ENCODE measurements at regions not wholly inside any gene's neighbourhood (a gene's known extent, or its start where the extent isn't known, plus 50 kb on each side); places are given as distances from the start of the nearest gene placed in this dataset.
"Not testable (repeated sequence)": the region's sequence is repeated elsewhere in the genome, so short reads cannot be mapped to it uniquely, and the experiment has no call there.

DNA sequence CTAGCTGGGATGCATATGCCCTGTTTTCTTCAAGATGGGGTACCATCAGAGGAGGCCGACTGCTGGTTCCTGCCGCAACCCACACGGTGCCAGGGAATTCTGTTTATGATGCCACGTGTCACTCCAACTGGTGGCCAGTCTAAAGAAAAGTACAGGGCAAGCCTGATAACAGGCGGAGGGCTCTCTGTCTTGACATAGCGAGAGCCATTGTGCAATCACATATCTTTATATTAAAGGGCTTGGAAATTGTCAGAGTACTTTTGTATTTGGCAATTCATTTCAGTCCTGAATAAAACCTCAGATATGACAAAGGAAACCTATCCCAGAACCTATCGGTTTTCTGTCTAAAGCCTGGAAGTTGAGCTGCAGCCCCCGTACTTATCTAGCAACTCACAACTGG is 768.4 kb downstream of the TDRD15 start:
- POLR2A ChIA-PET: no interaction called here
- ATAC-seq: no peak
- no peaks in the 10 kb centered on the region for H3K27me3 Mint-ChIP-seq
- H3K4me1 Mint-ChIP-seq: no peaks in the 10 kb centered on the region
- peaks cover 3% of the 10 kb centered on the region for H3K9me3 Mint-ChIP-seq (ENCODE audit: low read depth)
- CTCF ChIA-PET: no interaction called here
- intact Hi-C loops (cut with DNase I, micrococcal nuclease): no loop called here
- H3K36me3 Mint-ChIP-seq (ENCODE audit: low read depth): no peaks in the 10 kb centered on the region
- H3K27ac Mint-ChIP-seq: no peak overlapping the region
- H3K4me3 Mint-ChIP-seq: no peak overlapping the region
- no peak for DNase-seq

- H3K4me3 Mint-ChIP-seq: no peak overlapping the region
- ATAC-seq (no peak), DNase-seq (no peak)
- H3K9me3 Mint-ChIP-seq (ENCODE audit: low read depth): no peaks in the 10 kb centered on the region
- no peaks in the 10 kb centered on the region for H3K27me3 Mint-ChIP-seq
- no peak overlapping the region for H3K27ac Mint-ChIP-seq
- POLR2A ChIA-PET: no interaction called here
- CTCF ChIA-PET: no interaction called here
- H3K36me3 Mint-ChIP-seq (ENCODE audit: low read depth): no peaks in the 10 kb centered on the region
- no peaks in the 10 kb centered on the region for H3K4me1 Mint-ChIP-seq
- intact Hi-C loops (cut with DNase I, micrococcal nuclease): no loop called here
Measured at GRCh38 chr2:21895200-21895599, 771.4 kb downstream of the TDRD15 start.

GRCh38 chr2:21908712-21909380 is 785.1 kb downstream of the TDRD15 start:
- H3K36me3 Mint-ChIP-seq (ENCODE audit: low read depth); ATAC-seq; H3K27ac Mint-ChIP-seq; intact Hi-C loops (cut with DNase I, micrococcal nuclease); H3K4me3 Mint-ChIP-seq; CTCF ChIA-PET; H3K9me3 Mint-ChIP-seq (ENCODE audit: low read depth); H3K4me1 Mint-ChIP-seq; H3K27me3 Mint-ChIP-seq; DNase-seq; POLR2A ChIA-PET: not testable (repeated sequence)

- CTCF ChIA-PET: no interaction called here
- H3K4me3 Mint-ChIP-seq: no peak overlapping the region
- peaks cover 6% of the 10 kb centered on the region for H3K9me3 Mint-ChIP-seq (ENCODE audit: low read depth)
- POLR2A ChIA-PET: no interaction called here
- no peak overlapping the region for H3K27ac Mint-ChIP-seq
- no peaks in the 10 kb centered on the region for H3K27me3 Mint-ChIP-seq
- ATAC-seq (no peak), DNase-seq (no peak)
- intact Hi-C loops (cut with DNase I, micrococcal nuclease): no loop called here
- H3K36me3 Mint-ChIP-seq (ENCODE audit: low read depth): no peaks in the 10 kb centered on the region
- H3K4me1 Mint-ChIP-seq: no peaks in the 10 kb centered on the region
Measured at GRCh38 chr2:21910832-21911507, 787.2 kb downstream of the TDRD15 start.

DNA sequence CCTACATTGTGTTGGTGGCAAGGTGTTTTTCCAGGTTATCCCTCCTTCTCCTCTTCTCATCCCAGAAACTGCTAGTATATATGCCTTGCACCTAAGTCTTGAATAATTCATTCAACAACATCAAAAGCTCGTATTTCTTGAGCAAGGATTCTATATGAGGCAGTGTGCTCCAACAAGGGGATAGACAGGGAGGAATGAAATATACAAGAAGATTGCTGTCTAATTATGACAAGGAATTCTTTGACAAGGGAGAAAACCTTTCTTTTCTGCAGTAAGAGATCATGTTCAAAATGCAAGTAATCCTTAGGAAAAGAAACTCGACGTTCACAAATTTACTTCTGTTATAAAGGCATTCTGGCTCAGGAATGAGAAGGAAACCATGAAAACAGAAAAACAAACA is 788.6 kb downstream of the TDRD15 start:
- H3K4me1 Mint-ChIP-seq: no peaks in the 10 kb centered on the region
- no peak for DNase-seq
- no peaks in the 10 kb centered on the region for H3K27me3 Mint-ChIP-seq
- intact Hi-C loops (cut with DNase I, micrococcal nuclease): no loop called here
- H3K9me3 Mint-ChIP-seq (ENCODE audit: low read depth): peaks cover 6% of the 10 kb centered on the region
- ChIA-PET POLR2A (no interaction called here), CTCF (no interaction called here)
- ATAC-seq: no peak
- H3K27ac Mint-ChIP-seq: no peak overlapping the region
- H3K36me3 Mint-ChIP-seq (ENCODE audit: low read depth): no peaks in the 10 kb centered on the region
- no peak overlapping the region for H3K4me3 Mint-ChIP-seq

GRCh38 chr2:21915201-21915600 is 791.4 kb downstream of the TDRD15 start:
- ChIA-PET CTCF (no interaction called here), POLR2A (no interaction called here)
- Mint-ChIP-seq H3K9me3 (ENCODE audit: low read depth) (peaks cover 6% of the 10 kb centered on the region), H3K4me3 (no peak overlapping the region), H3K27ac (no peak overlapping the region), H3K27me3 (no peaks in the 10 kb centered on the region), H3K36me3 (ENCODE audit: low read depth) (no peaks in the 10 kb centered on the region), H3K4me1 (no peaks in the 10 kb centered on the region)
- intact Hi-C loops (cut with DNase I, micrococcal nuclease): no loop called here
- ATAC-seq (no peak), DNase-seq (no peak)

DNA sequence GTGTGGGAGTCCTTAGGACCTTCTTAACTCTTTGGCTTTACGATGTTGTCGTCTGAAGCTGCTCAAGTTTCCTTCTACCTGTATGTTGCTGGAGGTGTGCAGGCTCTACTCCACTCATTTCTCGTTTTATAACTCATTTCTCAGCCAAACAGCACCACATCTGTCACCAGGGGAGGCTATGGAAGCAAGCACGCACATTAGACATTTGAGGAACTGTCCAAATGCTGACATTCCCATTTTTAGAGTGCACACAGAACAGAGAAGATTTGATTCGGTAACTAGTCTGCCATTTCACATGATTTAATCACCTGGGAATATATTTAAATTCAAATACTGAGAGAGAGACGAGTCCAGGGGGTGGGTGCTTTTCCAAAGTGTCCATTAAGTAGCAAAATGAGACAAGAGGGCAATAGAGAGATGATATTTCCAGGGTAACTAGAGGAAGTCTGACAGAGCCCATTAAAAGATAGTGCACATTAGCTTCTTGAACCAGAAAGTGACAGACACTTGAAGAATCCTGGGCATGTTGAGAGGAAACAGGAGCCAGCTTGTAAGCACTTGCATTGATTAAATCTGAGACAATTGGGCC is 793.3 kb downstream of the TDRD15 start:
- ATAC-seq: no peak
- Mint-ChIP-seq H3K9me3 (ENCODE audit: low read depth) (peaks cover 6% of the 10 kb centered on the region), H3K4me1 (no peaks in the 10 kb centered on the region), H3K36me3 (ENCODE audit: low read depth) (no peaks in the 10 kb centered on the region), H3K27ac (no peak overlapping the region), H3K4me3 (no peak overlapping the region), H3K27me3 (no peaks in the 10 kb centered on the region)
- DNase-seq: no peak
- intact Hi-C loops (cut with DNase I, micrococcal nuclease): no loop called here
- ChIA-PET POLR2A (no interaction called here), CTCF (no interaction called here)

DNA sequence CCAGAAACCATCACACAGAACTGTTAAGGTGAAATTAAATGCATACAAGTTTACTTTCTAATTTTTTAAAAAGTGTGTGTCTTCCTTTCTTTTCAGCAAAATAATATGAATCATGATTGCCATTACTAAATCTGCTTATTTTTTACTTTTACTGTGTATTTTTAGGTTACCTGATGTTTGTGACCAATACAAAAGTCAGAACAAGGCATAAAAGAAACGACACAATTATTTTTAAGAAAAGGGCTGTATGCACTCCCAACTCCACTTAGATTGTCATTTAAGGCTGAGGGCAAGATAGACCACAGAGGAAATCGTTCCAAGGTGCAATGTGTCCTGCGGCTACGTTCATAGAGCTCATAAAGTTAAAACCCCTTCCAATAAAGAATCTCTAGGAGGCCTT is 797.0 kb downstream of the TDRD15 start:
- CTCF ChIA-PET: no interaction called here

GRCh38 chr2:21924640-21925285 is 801.0 kb downstream of the TDRD15 start:
- ATAC-seq (no peak), DNase-seq (no peak)
- Mint-ChIP-seq H3K9me3 (ENCODE audit: low read depth) (peaks cover 19% of the 10 kb centered on the region), H3K4me3 (no peak overlapping the region), H3K27me3 (no peaks in the 10 kb centered on the region), H3K36me3 (ENCODE audit: low read depth) (no peaks in the 10 kb centered on the region), H3K4me1 (no peaks in the 10 kb centered on the region), H3K27ac (no peak overlapping the region)
- ChIA-PET CTCF (no interaction called here), POLR2A (no interaction called here)
- intact Hi-C loops (cut with DNase I, micrococcal nuclease): no loop called here

More for the DNA sequence above, 797.0 kb downstream of the TDRD15 start:
- Mint-ChIP-seq H3K4me1 (no peaks in the 10 kb centered on the region), H3K27ac (no peak overlapping the region), H3K4me3 (no peak overlapping the region), H3K27me3 (no peaks in the 10 kb centered on the region), H3K36me3 (ENCODE audit: low read depth) (no peaks in the 10 kb centered on the region), H3K9me3 (ENCODE audit: low read depth) (peaks cover 18% of the 10 kb centered on the region)
- DNase-seq: no peak
- intact Hi-C loops (cut with DNase I, micrococcal nuclease): no loop called here
- POLR2A ChIA-PET: no interaction called here
- ATAC-seq: no peak

GRCh38 chr2:21928292-21928691 is 804.5 kb downstream of the TDRD15 start:
- Mint-ChIP-seq H3K4me3 (no peak overlapping the region), H3K27ac (no peak overlapping the region), H3K27me3 (no peaks in the 10 kb centered on the region), H3K9me3 (ENCODE audit: low read depth) (peaks cover 14% of the 10 kb centered on the region), H3K36me3 (ENCODE audit: low read depth) (no peaks in the 10 kb centered on the region), H3K4me1 (no peaks in the 10 kb centered on the region)
- no peak for DNase-seq
- intact Hi-C loops (cut with DNase I, micrococcal nuclease): no loop called here
- ATAC-seq: no peak
- ChIA-PET POLR2A (no interaction called here), CTCF (no interaction called here)

- Mint-ChIP-seq H3K9me3 (ENCODE audit: low read depth) (peaks cover 10% of the 10 kb centered on the region), H3K36me3 (ENCODE audit: low read depth) (no peaks in the 10 kb centered on the region), H3K4me1 (no peaks in the 10 kb centered on the region), H3K27me3 (no peaks in the 10 kb centered on the region), H3K27ac (no peak overlapping the region), H3K4me3 (no peak overlapping the region)
- ATAC-seq (no peak), DNase-seq (no peak)
- POLR2A ChIA-PET: no interaction called here
- intact Hi-C loops (cut with DNase I, micrococcal nuclease): no loop called here
- CTCF ChIA-PET: no interaction called here
Measured at GRCh38 chr2:21930226-21930625, 806.5 kb downstream of the TDRD15 start.

- intact Hi-C loops (cut with DNase I, micrococcal nuclease): no loop called here
- Mint-ChIP-seq H3K27me3 (no peaks in the 10 kb centered on the region), H3K27ac (no peak overlapping the region), H3K4me3 (no peak overlapping the region), H3K36me3 (ENCODE audit: low read depth) (no peaks in the 10 kb centered on the region), H3K9me3 (ENCODE audit: low read depth) (peaks cover 10% of the 10 kb centered on the region), H3K4me1 (no peaks in the 10 kb centered on the region)
- CTCF ChIA-PET: no interaction called here
- ATAC-seq: no peak
- no peak for DNase-seq
- POLR2A ChIA-PET: no interaction called here
Measured at GRCh38 chr2:21939967-21940366, 816.2 kb downstream of the TDRD15 start.

Measured in activated CD4-positive, alpha-beta T cell treated with anti-CD3 and anti-CD28 coated beads for 36 hours (primary cell).